ENCODE measurements at regions not wholly inside any gene's neighbourhood (a gene's known extent, or its start where the extent isn't known, plus 50 kb on each side); places are given as distances from the start of the nearest gene placed in this dataset.
"Not testable (repeated sequence)": the region's sequence is repeated elsewhere in the genome, so short reads cannot be mapped to it uniquely, and the experiment has no call there.

DNA sequence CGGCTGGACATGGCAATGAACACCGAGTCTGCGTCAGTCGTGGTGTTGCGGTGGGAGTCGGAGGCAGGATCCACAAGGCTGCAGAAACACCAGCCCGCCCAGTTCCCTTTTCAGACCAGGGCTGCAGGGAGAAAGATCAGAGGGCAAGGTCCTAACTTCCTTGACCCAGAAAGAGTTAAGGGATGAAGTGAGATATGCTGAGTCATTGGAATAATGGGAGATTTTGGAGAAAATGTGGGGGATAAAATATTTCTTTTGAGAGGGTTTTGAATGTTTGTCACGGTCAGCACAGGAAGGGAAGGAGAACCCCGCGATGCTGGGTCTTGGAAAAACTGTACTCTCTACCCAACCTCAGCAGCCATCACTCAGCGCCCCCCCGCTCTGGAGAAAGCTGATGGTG lies 416.0 kb downstream of the ICE1 start:
- no peak for DNase-seq (ENCODE audit: low spot score)
- H3K27ac ChIP-seq: no peak overlapping the region

DNA sequence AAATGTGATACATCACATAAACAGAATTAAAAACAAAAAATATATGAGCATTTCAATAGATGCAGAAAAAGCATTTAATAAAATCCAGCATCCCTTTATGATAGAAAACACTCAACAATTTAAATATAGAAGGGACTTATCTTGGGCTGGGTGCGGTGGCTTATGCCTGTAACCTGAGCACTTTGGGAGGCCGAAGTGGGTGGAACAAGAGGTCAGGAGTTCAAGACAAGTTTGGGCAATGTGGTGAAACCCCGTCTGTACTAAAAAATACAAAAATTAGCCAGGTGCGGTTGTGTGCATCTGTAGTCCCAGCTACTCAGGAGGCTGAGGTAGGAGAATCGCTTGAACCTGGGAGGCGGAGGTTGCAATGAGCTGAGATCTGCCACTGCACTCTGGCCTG lies 409.1 kb downstream of the ICE1 start:
- H3K9me3 ChIP-seq; H3K36me3 ChIP-seq; intact Hi-C loops (cut with DNase I); H3K27ac ChIP-seq; H3K4me1 ChIP-seq (replicated peaks); DNase-seq (ENCODE audit: low spot score); H3K4me3 ChIP-seq; H3K27me3 ChIP-seq (replicated peaks; ENCODE audit: insufficient read depth): not testable (repeated sequence)
- 67% methylated on average over 6 of the region's 6 CpGs for WGBS

More for the DNA sequence above, 416.0 kb downstream of the ICE1 start:
- no peaks in the 10 kb centered on the region for H3K27me3 ChIP-seq (replicated peaks; ENCODE audit: insufficient read depth)
- WGBS: 90% methylated on average over 12 of the region's 12 CpGs
- H3K4me3 ChIP-seq: no peak overlapping the region
- intact Hi-C loops (cut with DNase I): no loop called here
- TF ChIP-seq POLR2AphosphoS5 (IDR thresholded peaks at IDR 0.05): no peak
- TF ChIP-seq CTCF (IDR thresholded peaks at IDR 0.05): no peak
- TF ChIP-seq POLR2A (IDR thresholded peaks at IDR 0.05): no peak
- H3K9me3 ChIP-seq: no peaks in the 10 kb centered on the region
- H3K36me3 ChIP-seq: no peaks in the 10 kb centered on the region
- H3K4me1 ChIP-seq (replicated peaks): no peaks in the 10 kb centered on the region

- Histone ChIP-seq H3K27me3 (replicated peaks; ENCODE audit: insufficient read depth) (no peaks in the 10 kb centered on the region), H3K36me3 (no peaks in the 10 kb centered on the region), H3K27ac (no peak overlapping the region), H3K4me3 (no peak overlapping the region), H3K9me3 (no peaks in the 10 kb centered on the region), H3K4me1 (replicated peaks) (no peaks in the 10 kb centered on the region)
- TF ChIP-seq CTCF (IDR thresholded peaks at IDR 0.05) (no peak), POLR2AphosphoS5 (IDR thresholded peaks at IDR 0.05) (no peak), POLR2A (IDR thresholded peaks at IDR 0.05) (no peak)
- no peak for DNase-seq (ENCODE audit: low spot score)
- WGBS: 88% methylated on average over 5 of the region's 5 CpGs
- intact Hi-C loops (cut with DNase I): no loop called here
Observed at GRCh38 chr5:5828619-5829018, 406.1 kb downstream of the ICE1 start.

- intact Hi-C loops (cut with DNase I): no loop called here
- Histone ChIP-seq H3K4me1 (replicated peaks) (no peaks in the 10 kb centered on the region), H3K9me3 (no peaks in the 10 kb centered on the region), H3K36me3 (no peaks in the 10 kb centered on the region), H3K27ac (no peak overlapping the region), H3K27me3 (replicated peaks; ENCODE audit: insufficient read depth) (no peaks in the 10 kb centered on the region), H3K4me3 (no peak overlapping the region)
- TF ChIP-seq POLR2AphosphoS5 (IDR thresholded peaks at IDR 0.05) (no peak), CTCF (IDR thresholded peaks at IDR 0.05) (no peak), POLR2A (IDR thresholded peaks at IDR 0.05) (no peak)
- 62% methylated on average over 6 of the region's 6 CpGs for WGBS
- DNase-seq (ENCODE audit: low spot score): no peak
Observed at GRCh38 chr5:5826911-5827310, 404.4 kb downstream of the ICE1 start.

- Histone ChIP-seq H3K27ac (no peak overlapping the region), H3K9me3 (no peaks in the 10 kb centered on the region), H3K4me3 (no peak overlapping the region), H3K27me3 (replicated peaks; ENCODE audit: insufficient read depth) (no peaks in the 10 kb centered on the region), H3K36me3 (no peaks in the 10 kb centered on the region), H3K4me1 (replicated peaks) (no peaks in the 10 kb centered on the region)
- 83% methylated on average over 3 of the region's 3 CpGs for WGBS
- TF ChIP-seq CTCF (IDR thresholded peaks at IDR 0.05) (no peak), POLR2A (IDR thresholded peaks at IDR 0.05) (no peak), POLR2AphosphoS5 (IDR thresholded peaks at IDR 0.05) (no peak)
- DNase-seq (ENCODE audit: low spot score): no peak
- intact Hi-C loops (cut with DNase I): no loop called here
Observed at GRCh38 chr5:5822729-5823257, 400.3 kb downstream of the ICE1 start.
